OCI-LY3 (cell line): ENCODE measurements at regions not wholly inside any gene's neighbourhood (a gene's known extent, or its start where the extent isn't known, plus 50 kb on each side); places are given as distances from the start of the nearest gene placed in this dataset.

Experiments used
- CTCF ChIP-seq: fragments of 200-600, 300-600 bp; sonication (generic); IDR thresholded peaks from 2 replicates; pipeline ENCODE4 v1.5.1; 2014; ENCODE audit warnings: antibody characterized with exemption, low read length, low read depth
- EZH2phosphoT487 ChIP-seq: fragments of 200-600 bp; shearing (Covaris generic); IDR thresholded peaks from 2 replicates; pipeline ENCODE4 v1.6.1; 2018; ENCODE audit warnings: antibody characterized with exemption, mixed run types, low read depth

- no peak for TF ChIP-seq CTCF
- no peak for TF ChIP-seq EZH2phosphoT487
These were observed 172.7 kb downstream of the SPRY2 start for GRCh38 chr13:80168089-80168850.
